Breast epithelium (tissue), 4 donors: ENCODE measurements at regions not wholly inside any gene's neighbourhood (a gene's known extent, or its start where the extent isn't known, plus 50 kb on each side); places are given as distances from the start of the nearest gene placed in this dataset.

Source experiments
- DNase-seq, 2 donors: peaks; one replicate each; pipeline ENCODE4 v3.0.0-alpha.2; 2019; ENCODE audit warnings: low spot score in 2 of 2
- H3K27ac ChIP-seq, 2 donors: fragments of 200-600 bp; sonication (generic) in 1 of 2; one replicate each; pipeline ENCODE4 v1.5.1; 2016 to 2019; ENCODE audit warnings: mild to moderate bottlenecking in 1 of 2
- H3K27me3 ChIP-seq, 2 donors: fragments of 200-600 bp; sonication (generic) in 1 of 2; one replicate each; pipeline versions ENCODE4 v1.5.1 to v1.6.0; 2017 to 2019; ENCODE audit warnings: control low read depth in 1 of 2, mild to moderate bottlenecking in 1 of 2
- H3K36me3 ChIP-seq: fragments of 200-600 bp; one replicate; pipeline ENCODE4 v1.5.1; 2019
- H3K4me1 ChIP-seq, 2 donors: fragments of 200-600 bp; sonication (generic); one replicate each; pipeline ENCODE4 v1.5.1; 2016 to 2019; ENCODE audit warnings: control low read depth in 1 of 2
- H3K4me3 ChIP-seq, 3 donors: fragments of 200-600 bp; sonication (generic); 1 replicate in 2 of 3; 2 replicates in 1 of 3; pipeline ENCODE4 v1.5.1; 2016 to 2019; ENCODE audit warnings: mild to moderate bottlenecking in 3 of 3, moderate library complexity in 2 of 3
- H3K9me3 ChIP-seq, 2 donors: fragments of 200-600 bp; sonication (generic) in 1 of 2; one replicate each; pipeline ENCODE4 v1.5.1; 2016 to 2019; ENCODE audit warnings: control low read depth in 1 of 2
- CTCF ChIP-seq, 3 donors: fragments of 450-650 bp; IDR thresholded peaks; one replicate each; pipeline ENCODE4 v1.5.1; 2016 to 2017; ENCODE audit warnings: antibody characterized with exemption in 3 of 3, mild to moderate bottlenecking in 3 of 3, moderate library complexity in 3 of 3
- POLR2A ChIP-seq: fragments of 450-650 bp; IDR thresholded peaks from one replicate; pipeline ENCODE4 v1.6.1; 2016; ENCODE audit warnings: antibody characterized with exemption, mild to moderate bottlenecking, moderate library complexity
- POLR2AphosphoS5 ChIP-seq, 3 donors: sonication (generic); formaldehyde crosslinking; IDR thresholded peaks; one replicate each; pipeline ENCODE4 v1.6.1; 2017; ENCODE audit warnings: antibody characterized with exemption in 3 of 3
- intact Hi-C: fragments of 100-400 bp; cut with DNase I; formaldehyde crosslinking; loops from one replicate; pipeline ENCODE4 v1.15.1; 2023; ENCODE audit warnings: low total_unique reads

DNA sequence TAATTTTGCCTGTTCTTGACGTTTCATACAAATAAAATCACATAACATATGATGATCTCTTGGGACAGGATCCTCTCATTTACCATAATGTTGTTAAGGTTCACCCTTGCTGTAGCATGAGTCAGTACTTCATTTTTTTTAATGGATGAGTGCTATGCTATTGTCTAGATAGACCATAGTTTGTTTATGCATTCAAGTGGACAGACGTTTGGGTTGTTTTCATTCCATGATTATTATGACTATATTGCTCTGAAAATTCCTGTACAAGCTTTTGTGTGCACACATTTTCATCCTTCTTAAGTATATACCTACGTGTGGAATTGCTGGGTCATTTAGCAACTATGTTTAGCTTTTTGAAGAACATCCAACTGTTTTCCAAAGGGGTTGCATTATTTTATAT, 325.6 kb upstream of the TMEM132C start:
- H3K27ac ChIP-seq: no peak overlapping the region
- no peaks in the 10 kb centered on the region for H3K27me3 ChIP-seq
- DNase-seq: no peak
- intact Hi-C loops: no loop called here
- H3K4me1 ChIP-seq: no peaks in the 10 kb centered on the region
- no peak overlapping the region for H3K4me3 ChIP-seq
- no peaks in the 10 kb centered on the region for H3K9me3 ChIP-seq
- no peaks in the 10 kb centered on the region for H3K36me3 ChIP-seq
- TF ChIP-seq POLR2A (no peak), CTCF (IDR thresholded peaks at IDR 0.05) (no peak), POLR2AphosphoS5 (IDR thresholded peaks at IDR 0.05) (no peak)

GRCh38 chr12:127942981-127943380, 324.0 kb upstream of the TMEM132C start:
- H3K27me3 ChIP-seq: no peaks in the 10 kb centered on the region
- no peak overlapping the region for H3K27ac ChIP-seq
- no peak overlapping the region for H3K4me3 ChIP-seq
- intact Hi-C loops: no loop called here
- H3K4me1 ChIP-seq: no peaks in the 10 kb centered on the region
- no peak for TF ChIP-seq POLR2A
- TF ChIP-seq CTCF (IDR thresholded peaks at IDR 0.05): no peak
- TF ChIP-seq POLR2AphosphoS5 (IDR thresholded peaks at IDR 0.05): no peak
- no peak for DNase-seq
- H3K36me3 ChIP-seq: no peaks in the 10 kb centered on the region
- H3K9me3 ChIP-seq: no peaks in the 10 kb centered on the region

DNA sequence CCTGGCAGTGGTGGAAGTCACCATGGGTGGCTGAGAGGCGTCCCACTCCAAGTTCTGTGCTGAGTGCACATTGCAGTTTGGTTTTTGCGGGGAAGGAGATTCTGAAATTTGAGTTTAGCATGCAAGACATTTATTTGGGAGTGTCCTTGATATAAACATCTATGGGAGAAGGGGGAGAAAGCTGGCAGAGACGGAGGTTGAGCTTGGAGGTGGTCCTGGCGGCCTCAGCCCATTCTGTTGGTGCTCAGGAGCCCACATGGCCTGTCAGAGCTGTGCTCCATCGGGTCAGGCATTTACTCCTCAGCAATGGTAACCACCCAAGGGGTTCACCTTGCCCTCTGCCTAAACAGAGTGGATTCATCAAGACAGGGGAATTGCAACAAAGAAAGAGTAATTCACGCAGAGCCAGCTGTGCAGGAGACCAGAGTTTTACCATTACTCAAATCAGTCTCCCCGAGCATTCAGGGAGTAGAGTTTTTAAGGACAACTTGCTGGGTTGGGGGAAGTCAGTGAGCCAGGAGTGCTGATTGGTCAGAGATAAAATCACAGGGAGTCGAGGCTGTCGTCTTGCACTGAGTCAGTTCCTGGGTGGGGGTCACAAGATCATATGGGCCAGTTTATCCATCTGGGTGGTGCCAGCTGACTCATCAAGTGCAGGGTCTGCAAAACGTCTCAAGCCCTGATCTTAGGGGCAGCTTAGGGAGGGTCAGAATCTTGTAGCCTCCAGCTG, 323.3 kb upstream of the TMEM132C start:
- Histone ChIP-seq H3K36me3 (no peaks in the 10 kb centered on the region), H3K27me3 (no peaks in the 10 kb centered on the region), H3K9me3 (no peaks in the 10 kb centered on the region), H3K4me1 (no peaks in the 10 kb centered on the region), H3K27ac (no peak overlapping the region), H3K4me3 (no peak overlapping the region)
- DNase-seq: no peak
- intact Hi-C loops: no loop called here
- no peak for TF ChIP-seq POLR2AphosphoS5 (IDR thresholded peaks at IDR 0.05)

- intact Hi-C loops: no loop called here
- Histone ChIP-seq H3K27me3 (no peaks in the 10 kb centered on the region), H3K4me1 (no peaks in the 10 kb centered on the region), H3K27ac (no peak overlapping the region), H3K9me3 (no peaks in the 10 kb centered on the region), H3K36me3 (no peaks in the 10 kb centered on the region), H3K4me3 (no peak overlapping the region)
- no peak for TF ChIP-seq POLR2AphosphoS5 (IDR thresholded peaks at IDR 0.05)
- DNase-seq: no peak
Measured at GRCh38 chr12:127944211-127944899, 322.6 kb upstream of the TMEM132C start.

- Histone ChIP-seq H3K27me3 (no peaks in the 10 kb centered on the region), H3K27ac (no peak overlapping the region), H3K36me3 (no peaks in the 10 kb centered on the region), H3K4me3 (no peak overlapping the region), H3K9me3 (no peaks in the 10 kb centered on the region), H3K4me1 (no peaks in the 10 kb centered on the region)
- intact Hi-C loops: no loop called here
- no peak for DNase-seq
- TF ChIP-seq CTCF (IDR thresholded peaks at IDR 0.05): no peak
- no peak for TF ChIP-seq POLR2AphosphoS5 (IDR thresholded peaks at IDR 0.05)
- no peak for TF ChIP-seq POLR2A
Measured at GRCh38 chr12:127957001-127957660, 309.8 kb upstream of the TMEM132C start.

GRCh38 chr12:127962303-127962702, 304.7 kb upstream of the TMEM132C start:
- intact Hi-C loops: no loop called here
- no peak for TF ChIP-seq POLR2A
- TF ChIP-seq POLR2AphosphoS5 (IDR thresholded peaks at IDR 0.05): no peak
- no peak for TF ChIP-seq CTCF (IDR thresholded peaks at IDR 0.05)
- Histone ChIP-seq H3K36me3 (no peaks in the 10 kb centered on the region), H3K27me3 (no peaks in the 10 kb centered on the region), H3K9me3 (peaks cover 0 to 13% of the 10 kb centered on the region in 2 donors), H3K4me3 (no peak overlapping the region), H3K4me1 (no peaks in the 10 kb centered on the region), H3K27ac (no peak overlapping the region)
- no peak for DNase-seq
